NCI-H146 (cell line): ENCODE measurements at regions not wholly inside any gene's neighbourhood (a gene's known extent, or its start where the extent isn't known, plus 50 kb on each side); places are given as distances from the start of the nearest gene placed in this dataset.

Source experiments
- DNase-seq: peaks from one replicate; lab custom pipeline; 2025; lab: John Stamatoyannopoulos, UW

GRCh38 chr1:239218301-239218700 lies 168.1 kb upstream of the CHRM3 start:
- no peak for DNase-seq

- no peak for DNase-seq
These were observed 173.6 kb upstream of the CHRM3 start for GRCh38 chr1:239212811-239213220.

- DNase-seq = no peak
These were observed 176.8 kb upstream of the CHRM3 start for GRCh38 chr1:239209591-239209990.

DNA sequence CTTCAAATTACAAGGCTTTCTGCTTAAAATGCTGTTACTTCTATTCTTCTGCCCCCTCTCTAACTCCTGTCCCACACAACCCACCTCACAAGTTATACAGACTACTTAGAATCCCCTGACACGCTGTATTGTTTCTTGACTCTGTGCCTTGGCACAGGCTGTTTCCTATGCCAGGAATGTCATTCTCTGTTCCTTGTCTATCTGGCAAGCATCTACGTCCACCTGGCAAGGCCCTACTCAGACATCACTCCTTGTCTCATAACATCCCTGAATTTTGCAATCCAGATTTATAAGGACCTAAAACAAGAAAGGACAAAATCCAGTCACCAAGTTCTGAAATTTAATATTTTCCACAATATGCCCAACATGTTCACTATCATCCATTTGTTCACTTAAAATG lies 182.0 kb upstream of the CHRM3 start:
- DNase-seq = no peak

GRCh38 chr1:239197871-239198270 lies 188.5 kb upstream of the CHRM3 start:
- DNase-seq = no peak

DNA sequence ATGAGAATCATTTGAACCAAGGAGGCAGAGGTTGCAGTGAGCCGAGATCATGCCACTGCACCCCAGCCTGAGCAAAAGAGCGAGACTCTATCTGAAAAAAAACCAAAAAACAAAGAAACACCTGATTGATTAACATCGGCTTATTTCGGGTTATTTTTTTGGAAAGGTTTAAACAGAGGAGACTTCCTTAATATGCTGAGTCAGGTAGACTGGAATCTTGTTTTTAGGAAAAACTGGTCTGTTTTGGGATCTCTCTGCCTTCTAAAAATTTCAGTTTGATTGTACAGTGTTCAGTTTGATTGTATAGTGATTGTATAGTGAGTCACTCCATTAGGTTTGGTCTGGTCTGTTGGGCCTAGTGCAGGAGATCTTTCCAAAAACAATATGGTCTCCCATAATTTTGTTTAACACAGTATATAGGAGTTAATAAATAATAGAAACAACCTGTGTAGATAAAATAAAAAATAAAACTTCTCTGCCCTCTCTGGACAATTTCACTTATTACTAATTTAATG lies 196.3 kb upstream of the CHRM3 start:
- DNase-seq = no peak

DNA sequence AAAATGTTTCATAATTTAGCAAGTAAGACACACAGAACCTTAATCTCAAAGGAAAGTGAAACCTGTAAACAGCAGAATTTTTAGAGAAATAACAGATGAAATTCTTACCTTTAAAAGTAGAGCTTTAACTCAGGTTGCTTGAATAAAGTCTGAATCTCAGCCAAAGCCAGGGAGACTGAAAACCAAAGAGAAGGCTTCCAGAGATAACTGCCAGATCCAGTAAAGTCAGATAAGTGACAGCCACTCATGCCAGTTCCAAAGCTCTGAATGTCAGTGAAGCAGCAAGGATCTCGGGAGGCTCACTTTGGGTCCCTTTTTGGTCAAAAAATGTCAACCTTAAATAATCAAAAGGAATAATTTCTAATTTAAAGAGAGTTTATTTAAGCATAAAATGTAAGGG lies 199.9 kb upstream of the CHRM3 start:
- no peak for DNase-seq

GRCh38 chr1:239185245-239185619 lies 201.1 kb upstream of the CHRM3 start:
- no peak for DNase-seq

- DNase-seq = no peak
These were observed 201.7 kb upstream of the CHRM3 start for GRCh38 chr1:239184561-239185244.

- DNase-seq = no peak
These were observed 207.4 kb upstream of the CHRM3 start for GRCh38 chr1:239178961-239179360.

DNA sequence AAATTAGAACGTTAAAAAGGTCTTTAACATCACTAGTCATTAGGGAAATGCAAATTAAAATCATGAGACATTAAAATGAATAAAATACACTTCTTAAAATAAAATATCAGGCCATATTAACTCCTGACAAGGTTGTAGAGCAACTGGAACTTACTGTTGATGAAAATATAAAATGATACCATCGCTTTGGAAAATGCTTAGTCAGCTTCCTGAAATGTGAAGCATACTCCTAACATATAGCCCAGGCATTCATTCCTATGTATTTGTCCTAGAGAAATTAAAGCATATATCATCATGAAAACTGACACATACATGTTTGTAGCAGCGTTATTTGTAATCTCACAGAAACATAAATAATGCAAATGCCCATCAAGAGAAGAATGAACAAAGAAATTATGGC lies 211.5 kb upstream of the CHRM3 start:
- DNase-seq = no peak

GRCh38 chr1:239170828-239171227 lies 215.5 kb upstream of the CHRM3 start:
- DNase-seq = no peak

- DNase-seq = no peak
These were observed 217.1 kb upstream of the CHRM3 start for GRCh38 chr1:239169276-239169675.

DNA sequence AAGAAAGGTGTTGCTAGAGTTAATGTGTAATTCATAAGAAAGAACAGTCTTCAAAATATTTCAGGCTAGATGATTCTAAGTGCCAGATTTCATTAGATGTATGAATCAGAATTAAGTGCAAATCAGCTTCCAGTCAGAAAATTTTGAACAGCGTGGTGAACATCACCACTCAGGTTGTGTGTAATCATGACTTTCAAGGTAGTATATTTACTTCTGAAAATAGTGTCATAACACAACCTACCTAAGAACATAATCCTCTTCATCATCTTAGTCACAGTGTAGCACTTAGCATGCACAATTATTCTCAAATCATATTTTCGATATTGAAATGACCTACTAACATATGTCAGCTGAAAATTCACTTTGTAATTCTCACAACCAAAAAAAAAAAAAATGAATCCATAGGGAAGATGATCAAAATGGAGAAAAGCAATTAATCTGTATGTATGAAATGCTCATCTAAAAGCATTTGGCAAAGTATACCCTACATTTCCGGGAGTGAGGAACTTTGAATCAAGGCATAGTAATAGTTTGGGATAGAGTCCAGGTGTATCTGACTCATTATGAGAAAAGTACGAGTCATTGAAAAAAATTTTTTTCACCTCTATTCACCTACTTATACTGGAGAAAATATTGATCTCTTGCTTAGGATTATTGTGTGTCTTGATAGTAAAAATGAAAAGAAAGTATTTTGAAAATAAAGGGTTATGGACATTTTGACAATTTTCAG lies 221.8 kb upstream of the CHRM3 start:
- no peak for DNase-seq

DNA sequence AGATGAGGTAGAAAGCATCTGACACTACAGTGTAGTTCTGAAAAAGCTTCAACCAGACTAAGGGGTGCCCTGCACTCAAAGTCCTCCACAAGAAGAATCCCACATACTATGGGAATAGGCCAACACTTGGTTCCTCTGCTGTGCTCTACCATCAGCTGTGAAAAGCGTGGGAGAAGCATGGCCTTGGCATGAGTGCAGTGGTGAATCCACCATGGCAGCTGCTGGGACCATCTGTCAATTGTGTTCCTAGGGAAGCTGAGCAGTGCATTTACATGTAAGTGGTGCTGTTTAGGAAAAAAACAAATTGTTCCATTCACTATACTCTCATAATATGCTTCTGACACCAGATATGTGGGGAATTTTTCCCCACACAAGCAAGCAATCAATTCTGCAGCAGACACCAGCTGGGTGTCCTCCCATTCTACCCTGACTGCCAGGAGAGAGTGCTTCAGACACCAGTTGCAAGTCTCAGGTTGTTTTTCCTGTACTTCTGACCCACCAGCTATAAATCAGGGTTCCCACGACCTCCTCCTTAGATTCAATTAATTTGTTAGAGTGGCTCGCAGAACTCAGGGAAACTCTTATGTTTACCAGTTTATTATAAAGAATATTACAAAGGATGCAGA lies 230.8 kb upstream of the CHRM3 start:
- no peak for DNase-seq

DNA sequence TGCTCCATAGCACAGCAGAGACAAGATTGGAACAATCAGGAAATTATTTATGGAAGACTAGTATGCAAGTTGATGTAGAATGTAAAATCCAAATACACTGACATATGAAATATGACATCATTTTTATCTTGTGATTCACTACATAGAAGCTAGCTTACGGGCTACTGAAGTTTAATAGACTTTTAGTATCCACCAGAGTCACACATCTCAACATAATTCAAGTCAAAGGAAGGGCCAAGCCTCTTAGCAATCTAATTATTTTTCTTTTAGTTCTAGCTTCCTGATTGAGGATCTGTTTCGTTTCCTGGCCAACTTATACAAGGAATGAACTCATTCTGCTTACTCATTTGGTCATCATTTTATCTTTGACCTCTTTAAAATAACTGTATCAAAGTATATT lies 234.4 kb upstream of the CHRM3 start:
- DNase-seq = no peak

DNA sequence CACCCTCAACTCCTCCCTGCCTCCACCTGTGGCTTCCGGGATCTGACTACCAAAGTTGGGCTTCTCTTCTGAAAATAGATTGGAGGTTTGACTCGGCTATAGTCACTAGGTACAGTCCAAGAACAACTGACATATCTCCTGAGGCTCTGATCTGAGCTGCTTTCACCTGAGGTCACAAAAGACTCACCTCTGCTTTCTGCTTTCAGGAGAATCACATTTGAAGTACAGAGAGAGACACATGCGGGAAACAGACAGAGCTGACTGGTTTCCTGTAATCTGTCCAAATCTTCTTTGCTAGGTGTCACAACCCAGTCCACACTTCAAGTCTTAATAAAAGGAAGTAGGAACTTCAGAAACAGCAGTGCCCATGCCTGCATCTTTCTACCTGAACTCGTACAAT lies 245.4 kb upstream of the CHRM3 start:
- no peak for DNase-seq

DNA sequence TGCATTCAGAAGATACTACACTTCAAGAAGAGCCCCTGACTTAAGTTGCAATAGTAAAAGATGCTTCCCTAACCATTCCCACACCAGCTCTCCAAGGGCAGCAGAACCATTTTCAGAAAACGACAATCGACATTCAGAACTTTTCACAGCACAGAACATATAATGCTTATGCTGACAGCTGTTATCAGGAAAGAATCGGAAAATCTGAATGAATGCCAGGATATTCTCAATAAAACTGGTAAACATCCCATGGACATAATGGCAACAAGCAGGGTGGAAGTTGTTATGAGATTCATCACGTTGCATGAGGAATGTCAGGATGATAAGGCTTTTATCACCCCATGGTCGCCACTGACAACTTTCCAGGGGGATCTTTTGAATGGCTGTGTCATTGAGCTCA lies 246.6 kb upstream of the CHRM3 start:
- DNase-seq = no peak

- DNase-seq = no peak
These were observed 257.8 kb upstream of the CHRM3 start for GRCh38 chr1:239128541-239128940.

DNA sequence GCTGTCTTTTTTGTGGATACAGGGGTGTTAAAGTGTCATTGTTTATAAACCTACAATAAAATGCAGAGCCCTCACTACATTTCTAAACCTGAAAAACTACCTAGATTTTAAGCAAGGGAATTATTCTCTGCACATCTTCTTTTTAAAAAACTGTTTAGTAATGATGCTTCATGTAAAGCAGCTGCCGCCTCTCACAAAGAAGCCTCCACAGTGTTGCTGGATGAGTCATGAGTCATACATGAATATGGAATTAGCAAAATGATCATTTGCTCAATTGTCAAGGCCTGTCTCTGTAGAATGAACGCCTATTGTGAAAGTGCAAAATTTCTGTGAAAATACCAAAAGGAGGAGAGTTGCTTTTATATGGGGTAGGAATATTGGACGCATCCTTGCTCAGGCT lies 259.5 kb upstream of the CHRM3 start:
- no peak for DNase-seq

DNA sequence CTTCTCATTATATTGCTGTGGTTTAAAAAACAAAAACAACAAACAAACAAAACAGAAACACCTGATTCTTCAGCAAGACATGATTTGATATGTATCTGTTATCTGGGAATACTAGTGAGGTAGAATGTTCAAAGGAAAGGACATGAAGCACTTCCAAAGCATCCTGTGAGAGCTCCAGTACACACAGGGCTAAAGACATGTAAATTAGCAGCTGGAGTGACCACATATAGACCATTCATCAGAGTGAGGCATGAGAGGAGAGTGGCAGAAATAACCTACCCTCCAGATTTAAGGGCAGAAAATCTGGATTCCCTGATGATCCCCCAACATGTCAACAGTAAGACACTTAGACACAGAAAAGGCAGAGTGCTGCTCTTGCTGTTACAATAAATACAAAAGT lies 260.5 kb upstream of the CHRM3 start:
- DNase-seq = no peak

DNA sequence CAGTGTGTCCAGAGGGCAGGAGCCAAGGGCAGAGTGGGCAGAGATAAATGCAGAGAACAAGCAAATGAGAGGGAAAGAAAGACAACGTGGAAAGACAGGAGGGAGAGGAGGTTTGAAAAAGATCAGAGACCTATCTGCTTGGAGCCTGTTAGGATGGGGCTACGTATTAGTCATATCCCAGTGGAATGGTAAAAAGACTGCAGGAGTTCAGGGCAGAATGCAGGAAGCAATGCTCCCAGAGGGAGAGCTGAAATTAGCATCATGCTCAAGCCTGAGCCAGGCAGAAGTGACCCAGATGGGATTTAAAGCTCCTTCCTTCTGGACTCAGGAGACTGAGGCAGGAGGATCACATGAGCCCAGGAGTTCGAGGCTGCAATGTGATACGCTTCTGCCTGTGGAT lies 261.3 kb upstream of the CHRM3 start:
- DNase-seq = no peak

DNA sequence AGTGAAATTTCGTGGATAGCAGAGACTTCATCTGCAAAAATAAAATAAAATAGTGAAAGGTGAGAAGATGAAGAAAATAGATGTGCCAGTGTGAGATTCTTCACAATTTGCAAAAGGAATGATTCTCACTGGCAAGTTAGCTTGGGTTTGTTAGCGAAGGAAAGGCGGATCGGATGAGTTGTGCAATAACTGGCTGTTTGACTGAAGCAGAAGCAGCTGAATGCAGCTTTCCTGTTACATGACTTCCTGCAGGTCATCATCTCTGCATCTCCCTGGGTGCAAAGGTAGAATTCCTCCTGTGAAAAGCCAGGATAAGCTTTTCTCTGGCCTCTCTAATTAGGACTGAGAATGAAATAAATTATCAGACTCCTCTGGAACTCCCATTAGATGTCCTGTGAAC lies 263.1 kb upstream of the CHRM3 start:
- no peak for DNase-seq
